Caco-2 (cell line): ENCODE measurements at regions not wholly inside any gene's neighbourhood (a gene's known extent, or its start where the extent isn't known, plus 50 kb on each side); places are given as distances from the start of the nearest gene placed in this dataset.

Experiments used
- BruUV-seq: library from RNA; stranded (reverse); fragments of 400-500 nt; replicated peaks from 2 replicates; lab custom pipeline; 2021; lab: Mats Ljungman, UMichigan
- CTCF ChIA-PET: fragments of 300-600 bp; sonication (Branson Sonifier 250); formaldehyde crosslinking; loops from one replicate; lab custom pipeline; 2022; ENCODE audit warnings: antibody characterized with exemption; lab: Charles Lee
- POLR2A ChIA-PET: fragments of 300-600 bp; sonication (Branson Sonifier 250); formaldehyde crosslinking; loops from one replicate; lab custom pipeline; 2022; ENCODE audit warnings: antibody characterized with exemption; lab: Charles Lee
- DNase-seq, 2 experiments: peaks; one replicate each; pipeline versions ENCODE4 v3.0.0 to v3.0.0-alpha.2; 2020 to 2022
- H3K27me3 ChIP-seq: replicated peaks from 2 replicates; pipeline ENCODE4 v1.6.0; 2011; ENCODE audit warnings: low read length; ENCODE audit not compliant: control insufficient read depth, insufficient read depth
- H3K36me3 ChIP-seq: 2 replicates; pipeline ENCODE4 v1.5.1; 2011; ENCODE audit warnings: low read length; ENCODE audit not compliant: control insufficient read depth, insufficient read depth
- H3K4me1 ChIP-seq: fragments of 250-450 bp; sonication (Bioruptor Pico); 2 replicates; pipeline ENCODE4 v1.5.1; 2020; ENCODE audit warnings: mild to moderate bottlenecking
- H3K4me3 ChIP-seq: 2 replicates; pipeline ENCODE4 v1.5.1; 2011; ENCODE audit warnings: low read depth, mild to moderate bottlenecking, control low read depth, low read length
- H3K9me3 ChIP-seq: fragments of 250-450 bp; sonication (Bioruptor Pico); 2 replicates; pipeline ENCODE4 v1.5.1; 2020; ENCODE audit warnings: mild to moderate bottlenecking, moderate library complexity
- H3K27ac Mint-ChIP-seq: one replicate; pipeline ENCODE4 v1.8.0; 2022; ENCODE audit warnings: mixed read lengths; ENCODE audit not compliant: unreplicated experiment
- H3K27me3 Mint-ChIP-seq: one replicate; pipeline ENCODE4 v1.8.0; 2022; ENCODE audit warnings: mixed read lengths; ENCODE audit not compliant: insufficient read depth, unreplicated experiment
- H3K36me3 Mint-ChIP-seq: one replicate; pipeline ENCODE4 v1.8.0; 2022; ENCODE audit warnings: mild to moderate bottlenecking, mixed read lengths; ENCODE audit not compliant: insufficient read depth, unreplicated experiment
- H3K4me1 Mint-ChIP-seq: one replicate; pipeline ENCODE4 v1.8.0; 2022; ENCODE audit warnings: low read depth, mixed read lengths; ENCODE audit not compliant: unreplicated experiment
- H3K4me3 Mint-ChIP-seq: one replicate; pipeline ENCODE4 v1.8.0; 2022; ENCODE audit warnings: mild to moderate bottlenecking, moderate library complexity, mixed read lengths; ENCODE audit not compliant: unreplicated experiment
- H3K9me3 Mint-ChIP-seq: one replicate; pipeline ENCODE4 v1.8.0; 2022; ENCODE audit warnings: mixed read lengths; ENCODE audit not compliant: unreplicated experiment
- CTCF ChIP-seq, 2 experiments: fragments of 200-600 bp in 1 of 2; IDR thresholded peaks; 1 replicate in 1 of 2; 2 replicates in 1 of 2; pipeline versions ENCODE4 v1.5.1 to v1.8.0; 2011 to 2022; ENCODE audit warnings: antibody characterized with exemption in 1 of 2, control low read depth in 1 of 2, inconsistent platforms in 1 of 2, low read depth in 1 of 2, low read length in 1 of 2, mild to moderate bottlenecking in 1 of 2, moderate library complexity in 1 of 2; ENCODE audit not compliant: insufficient read depth in 1 of 2, severe bottlenecking in 1 of 2, unreplicated experiment in 1 of 2
- intact Hi-C: fragments of 100-400 bp; cut with micrococcal nuclease; formaldehyde crosslinking; loops from one replicate; pipeline ENCODE4 v1.10.0; 2022; ENCODE audit not compliant: unreplicated experiment

DNA sequence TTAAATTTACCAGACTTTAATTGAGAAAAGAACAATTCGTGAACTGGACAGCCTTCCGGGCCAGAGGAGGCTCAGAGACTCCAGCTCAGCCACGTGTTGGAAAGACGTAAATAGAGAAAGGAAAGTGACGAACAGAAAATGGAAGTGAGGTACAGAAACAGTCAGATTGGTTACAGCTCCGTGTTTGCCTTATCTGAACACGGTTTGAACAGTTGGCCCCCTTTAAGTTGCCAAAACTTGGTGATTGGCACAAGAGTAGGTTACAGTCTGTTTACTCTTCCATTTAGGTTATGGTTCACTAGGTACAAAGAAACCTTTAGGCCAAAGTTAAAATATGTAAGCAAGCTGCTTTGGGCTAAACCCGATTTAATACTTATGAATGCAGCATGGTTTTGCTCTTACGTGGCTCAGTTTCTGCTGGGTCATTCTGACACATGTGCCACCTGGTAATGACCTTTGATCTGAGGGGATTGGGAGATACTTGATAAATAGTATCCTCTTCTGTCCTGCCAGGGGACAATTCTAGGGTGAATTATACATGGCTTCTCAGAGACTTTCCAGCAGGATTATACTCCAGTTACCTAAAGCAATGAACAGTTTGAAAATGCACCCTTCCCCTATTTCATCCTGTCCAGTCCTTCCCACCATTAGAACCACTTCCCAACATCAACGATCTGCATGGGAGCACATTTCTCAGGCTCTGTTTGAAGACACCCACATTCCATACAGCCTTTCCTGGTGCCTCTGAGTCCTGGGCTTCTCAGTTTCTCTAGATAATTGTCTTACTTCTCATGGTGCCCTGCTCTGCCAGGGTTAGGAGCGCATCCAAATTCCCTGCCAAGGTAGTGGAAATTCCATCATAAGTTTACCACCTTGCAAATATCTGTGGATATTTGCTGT, 65.1 kb upstream of the TGIF1 start:
- intact Hi-C loops, result loop anchor here (5.0 kb wide), 2 partner anchors 103 to 207 kb away; no protein-coding TSS in a partner anchor
- H3K36me3 Mint-ChIP-seq, result peaks cover 4% of the 10 kb centered on the region
- no peak overlapping the region for H3K4me3 ChIP-seq
- H3K27ac Mint-ChIP-seq, result peak overlapping the region; percentile 72
- H3K9me3 Mint-ChIP-seq, result peaks cover 13% of the 10 kb centered on the region
- no peaks in the 10 kb centered on the region for H3K36me3 ChIP-seq
- ChIA-PET POLR2A (no interaction called here), CTCF (interaction anchor here (0.5 kb wide), 1 partner anchor 54 kb away, joined by 4 read pairs; no protein-coding TSS in a partner anchor)
- TF ChIP-seq CTCF (IDR thresholded peaks at IDR 0.05; ENCODE audit: insufficient read depth in 1 of 2, low read depth in 1 of 2, low read length in 1 of 2, severe bottlenecking in 1 of 2, unreplicated experiment in 1 of 2), result no peak
- H3K4me1 ChIP-seq, result peaks cover 15% of the 10 kb centered on the region
- H3K27me3 Mint-ChIP-seq, result no peaks in the 10 kb centered on the region
- no peak overlapping the region for H3K4me3 Mint-ChIP-seq
- DNase-seq, result no peak
- peaks cover 13% of the 10 kb centered on the region for H3K4me1 Mint-ChIP-seq
- no peaks in the 10 kb centered on the region for H3K27me3 ChIP-seq
- no TSS peak for BruUV-seq
- no peaks in the 10 kb centered on the region; the same call in none of the 2 replicates for H3K9me3 ChIP-seq

- BruUV-seq, result no TSS peak
- H3K27me3 ChIP-seq, result no peaks in the 10 kb centered on the region
- no peak overlapping the region for H3K4me3 Mint-ChIP-seq
- intact Hi-C loops, result no loop called here
- TF ChIP-seq CTCF (IDR thresholded peaks at IDR 0.05; ENCODE audit: insufficient read depth in 1 of 2, low read depth in 1 of 2, low read length in 1 of 2, severe bottlenecking in 1 of 2, unreplicated experiment in 1 of 2), result no peak
- DNase-seq, result no peak
- no peak overlapping the region for H3K4me3 ChIP-seq
- no peaks in the 10 kb centered on the region for H3K36me3 Mint-ChIP-seq
- H3K4me1 Mint-ChIP-seq, result peaks cover 7% of the 10 kb centered on the region
- CTCF ChIA-PET, result no interaction called here
- peaks cover 40% of the 10 kb centered on the region for H3K9me3 Mint-ChIP-seq
- H3K4me1 ChIP-seq, result peaks cover 8% of the 10 kb centered on the region
- POLR2A ChIA-PET, result no interaction called here
- H3K27ac Mint-ChIP-seq, result no peak overlapping the region
- H3K36me3 ChIP-seq, result no peaks in the 10 kb centered on the region
- no peaks in the 10 kb centered on the region for H3K27me3 Mint-ChIP-seq
- peaks cover 7% of the 10 kb centered on the region for H3K9me3 ChIP-seq
These were observed 61.6 kb upstream of the TGIF1 start for GRCh38 chr18:3388323-3388722.

DNA sequence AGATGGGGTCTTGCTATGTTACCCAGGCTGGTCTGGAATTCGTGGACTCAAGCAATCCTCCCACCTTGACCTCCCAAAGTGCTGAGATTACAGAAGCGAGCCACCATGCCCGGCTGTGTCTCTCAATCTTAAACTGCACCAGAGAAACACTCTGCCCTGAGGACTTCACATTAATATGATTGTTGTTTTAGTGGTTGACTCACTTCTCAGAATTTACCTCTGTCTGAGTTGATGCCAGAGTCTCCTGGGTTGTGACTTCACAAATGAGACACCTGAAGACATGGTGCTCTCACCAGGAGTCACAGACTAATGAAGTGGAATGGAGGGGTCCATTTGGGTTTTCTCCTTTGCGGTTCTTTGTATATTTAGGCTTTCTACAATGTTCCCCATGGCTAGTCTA, 61.0 kb upstream of the TGIF1 start:
- Mint-ChIP-seq H3K27ac (no peak overlapping the region), H3K9me3 (peaks cover 45% of the 10 kb centered on the region), H3K36me3 (no peaks in the 10 kb centered on the region), H3K4me3 (no peak overlapping the region), H3K4me1 (peaks cover 7% of the 10 kb centered on the region), H3K27me3 (no peaks in the 10 kb centered on the region)
- H3K4me1 ChIP-seq, result peaks cover 3% of the 10 kb centered on the region; the same call in 1 of the 2 replicates
- ChIA-PET POLR2A (no interaction called here), CTCF (no interaction called here)
- no peaks in the 10 kb centered on the region for H3K36me3 ChIP-seq
- H3K27me3 ChIP-seq, result no peaks in the 10 kb centered on the region
- intact Hi-C loops, result no loop called here
- no TSS peak for BruUV-seq
- no peak for TF ChIP-seq CTCF (IDR thresholded peaks at IDR 0.05; ENCODE audit: insufficient read depth in 1 of 2, low read depth in 1 of 2, low read length in 1 of 2, severe bottlenecking in 1 of 2, unreplicated experiment in 1 of 2)
- DNase-seq, result no peak
- peaks cover 7% of the 10 kb centered on the region for H3K9me3 ChIP-seq
- no peak overlapping the region for H3K4me3 ChIP-seq
